GM12873 (cell line): ENCODE measurements at regions not wholly inside any gene's neighbourhood (a gene's known extent, or its start where the extent isn't known, plus 50 kb on each side); places are given as distances from the start of the nearest gene placed in this dataset.

Source experiments
- TF ChIP-seq, protein P1 (sequence below): IDR thresholded peaks from 2 replicates; pipeline ENCODE4 v1.5.1; 2012; ENCODE audit warnings: low read depth, mild to moderate bottlenecking, moderate library complexity, low read length, control low read depth; ENCODE audit not compliant: insufficient read depth; ENCODE audit errors: missing control alignments

DNA sequence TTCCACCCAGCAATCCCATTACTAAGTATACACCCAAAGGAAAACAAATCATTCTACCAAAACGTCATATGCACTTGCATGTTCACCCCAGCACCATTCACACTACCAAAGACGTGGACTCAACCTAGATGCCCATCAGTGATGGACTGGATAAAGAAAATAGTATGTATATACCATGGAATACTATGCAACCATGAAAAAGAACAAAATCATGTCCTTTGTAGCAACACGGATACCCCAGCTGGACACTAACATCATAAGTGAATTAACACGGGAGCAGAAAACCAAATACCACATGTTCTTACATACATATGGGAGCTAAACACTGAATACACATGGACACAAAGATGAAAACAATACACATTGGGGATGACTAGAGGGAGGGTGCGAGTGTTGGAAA is 309.1 kb upstream of the KLF3 start:
- TF ChIP-seq, protein P1, sequence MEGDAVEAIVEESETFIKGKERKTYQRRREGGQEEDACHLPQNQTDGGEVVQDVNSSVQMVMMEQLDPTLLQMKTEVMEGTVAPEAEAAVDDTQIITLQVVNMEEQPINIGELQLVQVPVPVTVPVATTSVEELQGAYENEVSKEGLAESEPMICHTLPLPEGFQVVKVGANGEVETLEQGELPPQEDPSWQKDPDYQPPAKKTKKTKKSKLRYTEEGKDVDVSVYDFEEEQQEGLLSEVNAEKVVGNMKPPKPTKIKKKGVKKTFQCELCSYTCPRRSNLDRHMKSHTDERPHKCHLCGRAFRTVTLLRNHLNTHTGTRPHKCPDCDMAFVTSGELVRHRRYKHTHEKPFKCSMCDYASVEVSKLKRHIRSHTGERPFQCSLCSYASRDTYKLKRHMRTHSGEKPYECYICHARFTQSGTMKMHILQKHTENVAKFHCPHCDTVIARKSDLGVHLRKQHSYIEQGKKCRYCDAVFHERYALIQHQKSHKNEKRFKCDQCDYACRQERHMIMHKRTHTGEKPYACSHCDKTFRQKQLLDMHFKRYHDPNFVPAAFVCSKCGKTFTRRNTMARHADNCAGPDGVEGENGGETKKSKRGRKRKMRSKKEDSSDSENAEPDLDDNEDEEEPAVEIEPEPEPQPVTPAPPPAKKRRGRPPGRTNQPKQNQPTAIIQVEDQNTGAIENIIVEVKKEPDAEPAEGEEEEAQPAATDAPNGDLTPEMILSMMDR, result no peak

DNA sequence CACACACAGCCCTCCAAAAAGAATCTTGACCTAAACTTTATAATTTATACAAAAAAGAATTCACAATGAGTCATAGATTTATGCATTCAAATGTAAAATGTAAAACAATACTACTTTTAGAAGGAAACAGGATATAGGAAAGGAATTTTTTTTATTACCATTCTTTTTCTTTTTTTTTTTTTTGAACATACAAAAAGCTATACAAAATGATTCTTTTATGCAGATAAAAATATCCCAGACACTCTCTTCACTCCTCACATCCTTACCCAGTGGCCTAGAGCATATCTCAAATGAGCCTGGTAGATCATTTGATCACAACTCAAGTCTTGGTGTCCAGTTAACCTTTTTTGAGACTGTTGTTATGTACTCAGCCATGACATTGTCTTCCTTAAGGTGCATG is 307.3 kb upstream of the KLF3 start:
- TF ChIP-seq, protein P1, result no peak

DNA sequence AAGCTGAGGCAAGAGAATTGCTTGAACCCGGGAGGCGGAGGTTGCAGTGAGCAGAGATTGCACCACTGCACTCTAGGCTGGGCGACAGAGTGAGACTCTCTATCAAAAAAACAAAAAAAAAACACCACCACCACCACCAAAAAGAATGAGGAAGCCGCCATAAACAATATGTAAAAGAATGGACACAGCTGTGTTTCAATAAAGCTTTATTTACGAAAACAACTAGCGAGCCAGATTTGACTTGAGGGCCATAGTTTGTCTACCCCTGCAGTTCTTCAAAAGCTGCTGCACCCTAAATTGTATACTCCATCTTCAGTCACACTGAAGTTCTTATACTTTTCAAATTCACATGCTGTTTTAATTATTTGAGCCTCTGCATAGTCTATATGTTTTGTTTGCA is 306.5 kb upstream of the KLF3 start:
- TF ChIP-seq, protein P1, result no peak

DNA sequence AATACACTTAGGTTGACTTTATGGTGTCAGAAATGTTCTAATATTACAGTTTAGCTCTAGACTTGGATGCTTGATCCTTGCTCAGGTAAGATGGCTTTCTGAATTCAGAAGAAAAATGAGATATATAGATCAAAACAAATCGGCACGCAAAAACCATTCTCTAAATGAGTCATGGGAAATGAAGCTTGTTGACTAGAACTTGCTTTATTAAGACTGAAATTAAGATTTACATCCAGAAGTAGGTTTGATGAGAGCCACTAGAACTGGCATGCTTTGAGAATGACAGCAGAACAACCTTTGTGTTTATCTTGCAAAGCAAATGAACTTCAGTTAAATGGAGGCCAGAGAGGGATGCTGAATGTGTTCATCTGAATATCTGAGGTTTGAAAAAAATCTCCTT is 304.9 kb upstream of the KLF3 start:
- TF ChIP-seq, protein P1, result no peak

DNA sequence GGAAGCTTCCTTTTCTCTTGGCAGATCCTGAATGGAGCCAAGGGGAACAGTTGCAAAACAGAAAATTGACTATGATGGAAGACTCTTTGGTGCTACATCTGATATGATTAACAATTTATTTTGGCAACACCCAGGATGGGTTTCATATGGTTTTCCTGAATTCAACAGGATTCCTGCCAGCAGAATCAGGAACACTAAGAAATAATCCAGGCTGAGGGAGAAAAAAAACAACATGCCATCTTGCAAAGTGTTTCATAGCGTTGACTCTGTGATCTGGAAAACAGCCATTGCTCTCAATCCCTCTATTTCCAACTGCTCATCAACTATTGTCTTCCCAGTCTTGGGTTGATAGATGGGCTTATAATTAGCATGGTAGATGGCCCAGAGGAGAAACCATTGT is 303.8 kb upstream of the KLF3 start:
- TF ChIP-seq, protein P1, result no peak

DNA sequence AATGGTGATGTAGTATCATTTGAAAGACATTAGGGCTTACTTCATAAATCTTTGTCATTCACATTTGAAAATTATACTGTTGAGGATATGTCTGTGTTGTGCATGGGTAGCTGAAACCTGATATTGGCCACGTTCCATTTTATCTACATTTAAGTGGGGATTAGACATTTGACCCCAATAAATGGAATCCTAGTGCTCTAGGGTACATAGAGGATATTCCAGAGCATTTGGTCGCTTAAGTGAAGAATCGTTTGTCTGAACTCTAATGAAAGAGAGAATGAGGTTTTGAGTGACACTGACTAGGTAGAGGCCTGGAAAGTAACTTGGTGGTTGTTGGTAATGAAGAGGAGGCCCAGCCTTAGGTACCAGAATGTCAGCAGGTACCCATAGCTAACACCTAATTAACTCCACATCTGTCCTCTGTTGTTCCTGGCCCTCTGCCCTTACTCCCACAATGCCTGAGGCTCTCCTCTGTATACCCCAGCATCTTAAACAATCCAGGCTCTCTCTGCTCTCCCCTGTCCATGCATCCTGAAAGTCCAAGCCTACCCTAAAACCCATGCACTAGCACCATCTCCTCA is 299.5 kb upstream of the KLF3 start:
- TF ChIP-seq, protein P1, result no peak

DNA sequence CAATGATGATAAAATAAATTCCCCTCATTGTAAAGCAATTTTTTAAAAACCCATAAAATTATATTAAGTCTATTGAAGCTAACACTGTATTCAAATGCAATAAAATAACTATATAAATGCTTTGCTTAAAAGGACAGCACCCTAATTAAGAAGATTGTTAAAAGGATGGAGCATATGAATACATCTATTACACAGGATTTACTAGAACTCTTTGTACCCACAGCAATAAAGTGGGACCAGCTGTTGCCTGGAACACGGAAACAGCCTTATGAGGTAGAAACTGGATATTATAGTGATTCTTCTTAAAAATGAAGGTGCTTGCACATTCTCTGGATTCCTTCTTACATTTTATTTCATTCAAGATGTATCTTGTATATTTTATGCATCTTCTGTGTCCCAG is 298.7 kb upstream of the KLF3 start:
- TF ChIP-seq, protein P1, result no peak
